Urothelium cell line (cell line): ENCODE measurements at regions not wholly inside any gene's neighbourhood (a gene's known extent, or its start where the extent isn't known, plus 50 kb on each side); places are given as distances from the start of the nearest gene placed in this dataset.

ENCODE experiments used
- DNase-seq: peaks from one replicate; pipeline ENCODE4 v3.0.0; 2011; ENCODE audit warnings: low spot score, mixed read lengths
- FAIRE-seq: peaks from 2 replicates; lab custom pipeline; 2011; peaks lifted over from hg19 to GRCh38; lab: Jason Lieb, UNC

DNA sequence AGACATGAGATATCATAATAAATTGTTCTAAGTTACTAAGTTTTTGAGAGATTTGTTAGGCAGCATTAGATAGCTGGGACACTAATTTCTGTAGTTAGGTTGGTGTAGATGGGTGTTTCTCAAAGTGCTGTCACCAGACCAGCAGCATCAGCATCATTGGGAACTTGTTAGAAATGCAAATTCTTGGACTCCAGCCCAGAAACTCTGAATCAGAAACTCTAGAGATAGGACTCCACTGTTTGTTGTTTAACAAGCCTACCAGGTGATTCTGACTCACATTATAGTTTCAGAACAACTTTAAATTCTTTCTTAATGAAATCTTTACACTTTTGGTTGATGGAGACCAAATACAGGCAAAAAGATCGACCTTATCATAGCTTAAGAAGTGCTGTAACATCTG is 173.7 kb downstream of the PABPC4L start:
- DNase-seq (peak; percentile 17), FAIRE-seq (no peak)

DNA sequence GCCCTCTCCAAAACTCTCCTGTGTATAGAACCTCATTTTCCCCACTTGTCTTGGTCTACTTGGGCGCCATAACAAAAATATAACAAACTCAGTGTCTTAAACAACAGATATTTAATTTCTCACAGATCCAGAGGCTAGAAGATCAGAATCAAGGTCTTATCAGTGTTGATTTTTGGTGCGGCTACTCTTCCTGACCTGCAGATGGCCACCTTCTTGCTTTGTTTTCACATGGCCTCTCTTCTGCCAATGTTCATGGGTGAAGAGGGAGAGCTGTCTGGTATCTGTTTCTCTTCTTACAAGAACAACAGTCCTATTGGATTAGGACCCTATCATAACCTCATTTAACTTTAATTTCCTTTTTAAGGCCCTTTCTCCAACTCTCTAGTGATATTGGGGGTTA is 177.3 kb downstream of the PABPC4L start:
- DNase-seq (no peak), FAIRE-seq (no peak)

DNA sequence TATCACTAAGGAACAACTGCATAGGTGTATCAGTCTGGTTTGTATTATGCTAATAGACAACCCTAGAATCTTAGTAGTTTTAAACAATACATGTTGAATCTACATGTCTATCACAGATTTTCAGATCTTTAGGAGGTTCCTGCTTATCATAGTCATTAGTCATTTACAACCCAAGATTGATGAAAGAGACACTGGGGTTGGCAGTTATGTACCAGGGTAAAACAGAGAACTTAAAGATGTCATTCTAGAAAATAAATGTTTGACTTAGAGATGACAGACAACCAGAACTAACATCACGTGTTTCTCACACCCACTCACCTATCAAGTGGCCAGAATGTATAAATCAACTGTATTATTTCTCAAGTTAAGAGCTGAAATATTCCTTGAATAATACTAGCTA is 181.9 kb downstream of the PABPC4L start:
- FAIRE-seq = no peak

DNA sequence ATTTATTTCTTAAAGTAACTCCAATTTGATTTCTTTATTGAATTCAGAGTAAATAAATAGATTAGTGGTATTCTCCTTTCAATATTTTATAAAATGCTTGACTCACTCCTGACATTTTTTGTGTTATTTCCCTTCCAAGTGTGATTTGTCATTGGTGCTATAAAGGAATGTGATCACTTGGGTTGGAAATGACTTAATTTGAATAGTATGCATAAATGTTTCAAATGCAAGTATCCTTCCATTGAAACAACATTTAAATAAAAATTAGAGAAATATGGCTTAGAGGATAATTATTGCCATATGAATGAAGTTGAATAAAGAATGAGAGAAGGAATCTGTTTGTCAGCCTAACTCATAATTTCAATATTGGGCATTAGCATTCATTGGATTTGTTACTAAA is 182.7 kb downstream of the PABPC4L start:
- DNase-seq = no peak
- FAIRE-seq = no peak

More for the DNA sequence above, 181.9 kb downstream of the PABPC4L start:
- DNase-seq = no peak

DNA sequence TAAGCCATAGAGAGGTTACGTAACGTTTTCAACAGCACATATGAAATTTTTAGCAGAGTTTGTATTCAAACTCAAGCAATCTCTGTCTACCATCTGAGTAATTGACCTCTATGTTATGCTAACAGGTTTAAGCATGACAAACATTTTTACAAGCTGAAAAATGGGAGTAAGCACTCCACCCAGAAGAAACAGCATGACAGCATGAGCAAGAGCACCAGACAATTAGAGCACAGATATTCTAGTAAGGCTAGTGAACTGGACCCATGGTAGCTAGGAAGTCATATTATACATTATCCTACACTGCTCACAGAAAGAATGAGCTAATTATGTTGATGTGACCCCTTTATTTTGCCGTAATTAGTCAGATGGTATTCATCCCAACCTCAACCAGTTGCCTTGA is 200.5 kb downstream of the PABPC4L start:
- DNase-seq = no peak
- FAIRE-seq = no peak

DNA sequence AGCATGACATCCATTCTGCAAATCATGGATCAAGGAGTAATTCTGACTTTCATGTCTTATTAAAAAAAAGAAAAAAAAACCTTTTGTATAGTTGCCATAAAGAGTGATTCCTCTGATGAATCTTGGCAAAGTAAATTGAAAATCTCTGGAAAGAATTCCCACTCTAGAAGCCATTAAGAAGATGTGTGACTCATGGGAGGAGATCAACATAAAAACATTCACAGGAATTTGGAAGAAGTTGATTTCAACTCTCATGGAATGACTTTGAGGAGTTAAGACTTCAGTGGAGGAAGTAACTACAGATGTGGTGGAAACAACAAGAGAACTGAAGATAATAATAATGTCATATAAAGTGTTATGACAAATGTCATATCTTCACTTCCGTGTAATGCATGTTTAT is 204.2 kb downstream of the PABPC4L start:
- FAIRE-seq (no peak), DNase-seq (no peak)

DNA sequence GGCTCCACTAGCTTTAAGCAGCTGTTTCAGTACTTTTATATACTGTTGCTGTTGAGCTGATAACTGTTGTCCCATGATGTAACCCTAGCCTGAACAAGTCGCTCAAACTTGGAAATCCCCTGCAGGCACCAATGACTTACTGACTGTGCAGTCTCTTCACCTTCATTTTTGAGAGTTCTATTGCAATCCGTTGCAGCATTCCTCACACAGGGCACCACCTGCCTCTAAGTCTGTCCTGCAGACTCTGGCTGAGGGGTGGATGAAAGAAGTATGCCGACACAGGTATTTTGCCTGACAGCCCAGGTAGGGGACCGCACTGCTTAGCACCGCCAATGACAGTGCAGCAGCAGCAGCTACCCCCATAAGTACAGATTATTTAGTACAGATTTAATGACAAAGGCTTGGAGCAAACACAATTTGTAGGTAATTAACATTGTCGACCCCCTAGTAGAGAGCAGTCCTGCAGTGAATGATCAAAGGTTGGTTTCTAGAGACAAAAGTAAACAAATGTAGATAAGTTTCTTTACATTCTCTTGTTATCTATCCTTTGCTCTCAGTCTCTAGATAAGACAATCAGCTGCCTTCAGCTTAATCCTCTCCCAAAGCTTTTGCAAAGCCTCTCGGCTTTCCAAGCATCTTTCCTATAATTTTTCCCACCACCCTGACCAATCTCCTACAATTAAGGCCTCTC is 205.0 kb downstream of the PABPC4L start:
- DNase-seq = no peak
- FAIRE-seq = no peak

DNA sequence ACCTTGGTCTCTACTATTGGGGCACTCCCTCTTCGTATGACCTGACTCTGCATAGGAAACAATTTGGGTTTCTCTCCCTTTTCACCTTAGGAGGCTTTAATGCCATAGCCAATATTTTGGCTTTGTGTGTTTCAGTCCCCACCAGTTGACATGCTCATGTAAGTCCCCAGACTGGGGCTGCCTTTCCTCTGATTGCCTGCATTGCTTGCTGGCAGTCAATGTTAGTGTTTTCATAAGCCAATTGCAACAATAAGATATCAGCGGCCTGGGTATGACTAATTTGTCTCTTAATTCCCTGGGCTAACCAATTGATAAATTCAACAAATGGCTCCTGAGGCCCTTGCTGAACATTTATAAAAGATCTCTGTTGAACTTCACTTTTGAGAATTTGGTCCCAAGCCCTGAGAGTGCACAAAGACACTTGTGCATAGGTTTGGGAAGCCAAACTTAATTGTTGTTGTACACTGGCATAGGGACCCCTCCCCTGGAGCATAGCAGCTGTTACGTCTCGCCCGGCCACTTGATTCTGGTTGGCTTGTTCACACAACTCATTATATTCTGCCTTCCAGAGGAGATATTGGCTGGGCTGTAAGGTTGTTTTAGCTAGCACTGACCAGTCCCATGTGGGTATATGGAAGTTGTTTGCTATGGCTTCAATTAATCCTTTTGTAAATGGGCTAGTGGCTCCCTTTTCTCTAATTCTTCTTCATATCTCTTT is 206.2 kb downstream of the PABPC4L start:
- FAIRE-seq (no peak), DNase-seq (no peak)

DNA sequence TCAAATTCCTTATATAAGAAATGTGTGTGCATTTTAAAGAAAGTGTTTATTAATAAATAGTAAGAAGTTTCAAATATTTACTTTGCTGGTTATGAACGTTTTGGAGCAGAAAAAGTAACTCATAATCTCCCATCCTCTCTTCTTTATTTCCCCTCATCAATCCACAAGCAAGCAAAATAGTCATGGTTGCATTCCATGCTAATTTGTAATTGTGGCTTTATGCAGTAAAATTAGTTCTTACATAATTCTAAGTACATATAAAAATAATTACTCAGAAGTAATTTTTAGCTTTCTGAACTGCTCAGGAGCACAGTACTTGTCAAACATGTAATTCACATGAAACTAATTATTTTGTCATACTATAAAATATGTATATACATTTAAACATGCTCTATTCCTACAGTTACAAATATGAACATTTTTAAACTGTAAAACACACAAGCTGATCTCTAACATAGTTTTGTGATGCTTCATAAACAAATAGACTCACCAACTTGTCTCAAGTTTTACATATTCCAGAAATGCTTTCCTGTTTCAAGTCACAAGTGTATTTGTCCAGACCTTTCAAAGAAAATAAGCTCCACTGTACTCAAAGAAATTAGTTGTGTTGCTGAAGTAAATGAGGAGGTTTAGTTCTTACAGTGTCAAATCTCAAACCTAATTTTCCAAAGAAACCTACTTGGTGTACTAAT is 218.9 kb downstream of the PABPC4L start:
- no peak for FAIRE-seq
- no peak for DNase-seq

DNA sequence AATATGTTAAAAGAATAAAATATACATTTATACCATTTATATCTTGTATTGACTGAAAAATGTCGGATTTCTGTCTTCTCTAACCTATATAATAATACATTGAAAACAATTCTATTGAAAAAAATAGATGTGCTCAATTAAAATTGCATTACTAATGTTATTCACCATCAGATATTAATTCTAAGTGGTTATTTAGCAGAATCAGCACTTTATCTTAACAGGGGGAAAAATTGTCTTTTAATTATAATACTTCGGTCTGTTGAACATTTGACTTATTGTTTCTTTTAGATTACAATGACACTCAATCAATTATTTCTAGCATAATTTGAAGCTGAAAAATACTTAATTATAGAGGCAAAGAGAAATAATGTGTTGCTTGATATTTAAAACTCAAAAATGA is 220.3 kb downstream of the PABPC4L start:
- no peak for DNase-seq
- FAIRE-seq = no peak

DNA sequence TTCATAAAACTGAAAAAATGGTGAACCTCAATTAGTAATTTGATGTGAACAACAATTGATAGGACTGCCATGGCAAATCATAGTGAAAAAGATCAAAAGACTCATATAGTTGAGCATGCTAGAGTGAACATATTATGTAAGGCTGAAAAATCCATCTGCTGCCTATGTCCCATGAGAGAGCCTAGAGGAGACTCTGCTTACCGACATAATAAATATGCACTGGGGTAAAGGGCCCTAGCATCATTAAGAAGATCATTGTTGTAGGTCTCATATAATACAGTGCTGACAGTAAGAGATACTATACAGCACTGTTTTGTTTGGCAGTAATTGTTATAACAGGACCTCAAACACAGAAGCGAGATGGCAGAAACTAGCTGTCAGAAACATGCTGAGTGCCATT is 229.0 kb downstream of the PABPC4L start:
- no peak for FAIRE-seq
- no peak for DNase-seq

DNA sequence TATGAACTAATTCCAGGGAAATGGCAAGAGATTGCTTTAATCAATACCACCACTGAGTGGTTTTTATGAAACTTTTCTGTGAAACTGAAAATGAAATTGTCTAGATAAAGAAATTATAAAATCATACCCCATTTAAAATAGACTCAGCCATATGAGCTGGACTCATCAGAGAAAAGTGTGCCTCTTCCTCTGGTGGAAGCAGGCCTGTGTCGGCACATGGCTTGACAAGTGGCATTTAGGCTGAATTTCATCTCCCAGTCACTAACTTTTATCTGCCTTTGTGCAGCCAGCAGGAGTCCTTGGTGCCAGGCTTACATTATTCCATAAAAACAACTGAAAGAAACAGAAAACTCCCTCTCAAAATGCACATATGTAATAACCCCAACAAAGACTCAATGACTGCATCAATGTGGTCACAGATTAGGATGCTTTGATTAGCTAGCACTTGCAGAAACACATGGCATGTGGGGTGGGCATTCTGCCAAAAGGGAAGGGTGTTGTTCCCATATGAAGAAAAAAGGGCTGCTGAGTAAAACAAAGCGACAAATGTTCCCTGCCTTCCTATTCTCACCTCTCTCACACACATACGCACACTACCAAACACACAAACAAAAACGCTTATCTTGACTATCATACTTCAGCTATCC is 232.3 kb downstream of the PABPC4L start:
- DNase-seq (peak; percentile 1), FAIRE-seq (no peak)

DNA sequence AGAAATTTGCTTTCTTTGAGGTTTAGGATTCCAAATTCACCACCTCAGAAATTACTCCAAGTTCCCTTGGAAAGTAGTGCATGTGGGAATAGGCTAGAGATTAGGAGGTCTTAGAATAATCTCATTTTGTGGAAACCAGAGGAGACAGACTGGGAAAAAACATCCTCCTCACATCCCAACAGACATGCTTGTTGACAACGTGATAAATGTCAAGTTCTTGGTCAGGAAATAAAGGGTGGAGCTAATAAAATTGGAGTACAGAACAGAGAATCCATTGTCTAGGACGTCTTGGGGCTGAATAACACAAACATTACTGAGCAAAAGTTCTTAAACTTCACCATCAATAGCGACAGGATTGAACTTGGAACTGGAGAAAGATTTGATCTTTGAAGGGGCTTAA is 233.4 kb downstream of the PABPC4L start:
- FAIRE-seq = no peak
- no peak for DNase-seq

DNA sequence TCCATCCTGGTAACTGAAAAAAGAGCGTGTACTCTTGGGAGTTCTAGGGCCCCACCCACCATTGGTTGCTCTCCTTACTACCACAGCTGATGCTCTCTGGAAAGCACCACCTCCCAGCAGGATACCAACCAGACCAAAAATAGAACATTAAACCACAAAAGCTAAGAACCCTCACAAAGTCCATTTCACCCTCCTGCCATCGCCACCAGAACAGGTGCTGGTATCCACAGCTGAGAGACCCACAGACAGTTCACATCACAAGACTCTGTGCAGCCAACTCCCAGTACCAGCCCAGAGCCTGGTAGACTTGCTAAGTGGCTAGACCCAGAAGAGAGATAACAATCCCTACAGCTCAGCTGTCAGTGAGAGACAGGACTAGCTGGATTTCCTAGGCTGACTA is 240.6 kb downstream of the PABPC4L start:
- DNase-seq (no peak), FAIRE-seq (no peak)

DNA sequence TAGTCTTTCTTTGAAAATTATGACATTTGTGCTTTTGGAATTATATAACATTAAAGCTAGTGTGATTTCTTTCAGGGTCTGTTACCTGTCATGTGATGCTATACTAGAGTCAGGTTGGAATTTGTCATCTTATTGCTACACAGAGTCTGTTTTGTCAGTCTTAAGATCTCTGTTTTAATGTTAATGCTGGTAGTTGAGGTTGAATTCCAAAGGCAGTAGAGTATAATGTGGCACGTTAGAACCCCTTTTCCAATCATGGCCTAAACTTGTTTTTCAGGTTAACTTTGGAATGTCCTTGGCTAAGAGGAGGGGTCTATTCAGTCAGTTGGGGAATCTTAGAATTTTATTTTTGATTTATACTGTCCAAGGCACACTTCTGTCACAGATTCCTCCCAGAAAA is 258.5 kb downstream of the PABPC4L start:
- DNase-seq = no peak
- no peak for FAIRE-seq

DNA sequence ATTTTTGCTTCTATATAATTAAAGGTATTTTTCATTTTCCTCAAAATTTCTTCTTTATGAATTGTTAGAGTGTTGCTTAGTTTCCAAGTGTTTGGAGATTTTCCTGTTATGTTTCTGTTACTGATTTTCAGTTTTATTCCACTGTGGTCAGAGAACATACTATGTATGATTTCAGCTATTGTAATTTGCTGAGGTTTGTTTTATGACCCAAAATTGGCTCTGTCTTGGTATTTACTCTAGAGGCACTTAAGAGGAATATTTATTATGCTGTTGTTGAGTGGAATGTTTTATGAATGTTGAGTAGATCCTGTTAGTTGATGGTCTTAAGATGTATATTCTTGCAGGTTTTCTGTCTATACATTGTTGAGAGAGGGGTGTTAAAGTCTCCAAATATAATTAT is 263.5 kb downstream of the PABPC4L start:
- DNase-seq = no peak

DNA sequence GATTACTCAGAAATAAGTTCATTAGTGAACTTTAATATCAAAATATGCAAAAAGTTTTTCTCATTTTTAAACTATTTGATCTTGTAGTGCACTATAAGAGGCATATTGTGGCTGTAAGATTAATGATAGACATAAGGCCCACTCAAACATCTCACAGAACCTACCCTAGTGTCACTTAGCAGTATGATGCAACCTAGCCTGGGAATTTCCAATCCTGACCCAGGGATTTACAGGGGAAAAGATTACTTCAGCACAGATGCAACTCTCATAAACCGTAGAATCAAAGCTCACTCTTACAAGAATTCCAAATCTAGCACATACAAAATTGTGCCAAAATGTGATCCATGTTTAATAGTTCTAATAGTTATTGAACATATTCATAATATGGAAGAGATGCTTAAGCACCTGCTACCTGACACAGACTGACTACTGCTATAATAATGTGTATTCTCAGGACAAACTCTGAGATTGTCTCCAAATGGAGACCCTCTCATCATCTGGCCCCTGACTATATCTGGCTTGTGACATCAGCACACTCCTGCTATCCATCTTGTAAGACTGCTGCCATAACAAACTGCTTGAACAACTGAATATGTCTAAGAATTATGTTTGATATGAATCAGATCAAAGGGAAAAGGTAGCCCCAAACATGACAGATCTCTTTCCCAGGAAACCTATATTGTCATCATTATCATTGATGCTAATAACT is 271.9 kb downstream of the PABPC4L start:
- FAIRE-seq (no peak), DNase-seq (no peak)

More for the DNA sequence above, 263.5 kb downstream of the PABPC4L start:
- no peak for FAIRE-seq

DNA sequence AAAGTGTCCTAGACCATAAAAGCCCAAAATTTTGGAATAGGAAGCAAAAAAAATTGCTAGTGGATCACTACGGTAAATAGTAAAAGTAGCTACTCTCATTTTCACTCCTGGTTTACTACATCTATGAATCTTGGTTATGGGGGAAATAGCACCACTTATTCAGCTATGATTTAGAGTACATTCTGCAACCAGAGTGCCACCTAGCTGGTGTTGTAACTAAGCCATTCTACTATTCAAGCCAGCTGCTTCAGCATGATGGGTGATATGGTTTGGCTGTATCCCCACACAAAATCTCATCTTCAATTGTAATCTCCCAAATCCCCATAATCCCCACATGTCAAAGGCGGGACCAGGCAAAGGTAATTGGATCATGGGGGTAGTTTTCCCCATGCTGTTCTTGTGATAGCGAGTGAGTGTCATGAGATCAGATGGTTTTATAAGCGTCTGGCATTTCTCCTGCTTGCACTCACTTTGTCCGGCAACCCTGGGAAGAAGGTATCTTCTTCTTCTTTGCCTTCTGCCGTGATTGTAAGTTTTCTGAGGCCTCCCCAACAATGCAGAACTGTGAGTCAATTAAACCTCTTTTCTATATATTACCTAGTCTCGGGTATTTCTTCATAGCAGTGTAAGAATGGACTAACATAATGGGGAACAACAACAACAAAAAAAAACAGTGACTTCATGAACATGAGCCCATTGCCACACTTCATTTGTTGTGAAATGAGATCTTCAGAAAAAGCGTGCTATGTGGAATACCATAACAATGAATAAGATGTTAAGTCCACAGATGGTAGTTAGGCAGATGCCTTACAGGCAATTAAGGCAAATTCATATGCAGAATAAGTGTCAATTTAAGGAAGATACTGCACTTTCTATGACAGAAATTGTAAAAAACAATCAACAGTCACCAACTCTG is 280.1 kb downstream of the PABPC4L start:
- FAIRE-seq (no peak), DNase-seq (no peak)

DNA sequence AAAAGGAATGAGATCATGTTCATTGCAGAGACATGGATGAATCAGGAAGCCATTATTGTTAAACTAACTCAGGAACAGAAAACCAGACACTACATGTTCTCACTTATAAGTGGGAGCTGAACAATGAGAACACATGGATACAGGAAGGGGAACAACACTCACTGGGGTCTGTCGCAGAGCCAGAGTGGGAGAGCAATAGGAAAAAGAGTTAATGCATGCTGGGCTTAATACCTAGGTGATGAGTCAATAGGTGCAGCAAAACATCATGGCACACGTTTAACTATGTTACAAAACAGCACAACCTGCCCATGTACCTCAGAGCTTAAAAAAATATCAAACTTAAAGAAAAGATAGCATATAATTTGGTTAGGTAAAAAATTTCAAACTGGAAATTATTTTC is 281.4 kb downstream of the PABPC4L start:
- FAIRE-seq = no peak
- DNase-seq = no peak

DNA sequence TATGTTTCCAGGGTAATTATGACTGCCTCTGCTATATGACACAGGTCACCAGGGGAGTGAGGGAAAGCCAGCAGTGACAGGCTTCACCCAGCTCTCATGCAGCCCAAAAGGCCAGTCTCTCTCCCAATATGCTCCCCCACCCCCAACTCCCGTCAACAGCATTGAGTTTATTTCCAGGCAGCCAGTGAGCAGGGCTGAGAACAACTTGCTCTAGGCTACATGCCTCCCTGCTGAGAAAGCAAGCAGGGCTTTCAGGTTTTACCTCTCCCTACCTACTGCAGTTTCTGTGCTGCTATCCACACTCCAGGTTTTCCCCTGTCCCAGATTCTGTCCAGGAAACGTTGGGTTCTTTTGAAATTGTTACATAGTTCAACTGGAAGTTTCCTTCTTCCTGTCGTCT is 291.4 kb downstream of the PABPC4L start:
- no peak for FAIRE-seq
- no peak for DNase-seq
